Naive thymus-derived CD8-positive, alpha-beta T cell (primary cell): ENCODE measurements at regions not wholly inside any gene's neighbourhood (a gene's known extent, or its start where the extent isn't known, plus 50 kb on each side); places are given as distances from the start of the nearest gene placed in this dataset.
"Not testable (repeated sequence)": the region's sequence is repeated elsewhere in the genome, so short reads cannot be mapped to it uniquely, and the experiment has no call there.

ENCODE experiments used
- ATAC-seq, 2 donors: fragments of 150-1000 bp; cut with Tn5 transposase in 1 of 2; sonication (Bioruptor Pico), chemical (Tn5 transposase) in 1 of 2; 1 replicate in 1 of 2; 2 replicates in 1 of 2; pipeline ENCODE4 v1.10.0; 2021; ENCODE audit warnings: mild to moderate bottlenecking in 2 of 2, moderate library complexity in 2 of 2
- POLR2A ChIA-PET: fragments of 350-600 bp; sonication (Branson Sonifier 250); formaldehyde crosslinking; loops from one replicate; lab custom pipeline; 2021; ENCODE audit warnings: antibody characterized with exemption; lab: Charles Lee
- DNase-seq, 10 donors: peaks; one replicate each; pipeline versions ENCODE4 v3.0.0 to v3.0.0-alpha.2; 2020 to 2022
- H3K27ac Mint-ChIP-seq, 10 donors: one replicate each; pipeline ENCODE4 v1.8.0; 2020 to 2022; ENCODE audit warnings: mild to moderate bottlenecking in 10 of 10, mixed read lengths in 10 of 10, moderate library complexity in 4 of 10, inconsistent platforms in 1 of 10
- H3K27me3 Mint-ChIP-seq, 5 donors: one replicate each; pipeline ENCODE4 v1.8.0; 2021 to 2022; ENCODE audit warnings: mixed read lengths in 5 of 5
- H3K36me3 Mint-ChIP-seq, 3 donors: one replicate each; pipeline ENCODE4 v1.8.0; 2020 to 2022; ENCODE audit warnings: mixed read lengths in 3 of 3, mild to moderate bottlenecking in 2 of 3, inconsistent platforms in 1 of 3
- H3K4me1 Mint-ChIP-seq, 4 donors: one replicate each; pipeline ENCODE4 v1.8.0; 2021 to 2022; ENCODE audit warnings: mixed read lengths in 4 of 4
- H3K4me3 Mint-ChIP-seq, 10 donors: one replicate each; pipeline ENCODE4 v1.8.0; 2020 to 2022; ENCODE audit warnings: mild to moderate bottlenecking in 10 of 10, mixed read lengths in 10 of 10, moderate library complexity in 6 of 10, inconsistent platforms in 1 of 10
- H3K9me3 Mint-ChIP-seq, 9 donors: one replicate each; pipeline ENCODE4 v1.8.0; 2020 to 2022; ENCODE audit warnings: mixed read lengths in 9 of 9, mild to moderate bottlenecking in 3 of 9, inconsistent platforms in 1 of 9, moderate library complexity in 1 of 9

DNA sequence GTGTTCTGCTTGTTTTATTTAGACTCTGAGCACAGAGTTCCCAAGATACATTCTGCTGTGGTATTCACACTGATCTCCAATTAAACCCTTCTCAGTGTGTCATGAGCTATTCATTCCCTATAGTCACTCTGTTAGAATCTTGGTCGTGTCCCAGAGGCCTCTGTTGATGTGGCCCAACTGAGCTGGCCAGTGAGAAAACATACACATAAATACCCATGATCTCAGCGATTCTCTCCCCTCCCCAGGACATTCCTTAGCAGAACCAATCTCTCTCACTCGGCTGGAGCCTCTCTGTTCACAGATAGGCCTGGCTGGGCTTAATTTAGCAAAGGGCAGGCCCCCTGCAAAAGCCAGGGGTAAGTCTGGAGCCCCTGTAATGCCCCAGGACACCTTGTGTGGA is 109.6 kb upstream of the NBPF9 start:
- H3K9me3 Mint-ChIP-seq, H3K36me3 Mint-ChIP-seq, H3K4me1 Mint-ChIP-seq, H3K27me3 Mint-ChIP-seq, POLR2A ChIA-PET, DNase-seq, ATAC-seq, H3K4me3 Mint-ChIP-seq, H3K27ac Mint-ChIP-seq: not testable (repeated sequence)

- H3K4me1 Mint-ChIP-seq, H3K36me3 Mint-ChIP-seq, ATAC-seq, H3K4me3 Mint-ChIP-seq, H3K27me3 Mint-ChIP-seq, H3K9me3 Mint-ChIP-seq, POLR2A ChIA-PET, H3K27ac Mint-ChIP-seq, DNase-seq: not testable (repeated sequence)
Measured at GRCh38 chr1:149213673-149214072, 110.3 kb upstream of the NBPF9 start.

GRCh38 chr1:149218080-149218988 is 115.0 kb upstream of the NBPF9 start:
- peak in 1 of 2 donors; percentile 41 for ATAC-seq
- DNase-seq, H3K36me3 Mint-ChIP-seq, POLR2A ChIA-PET, H3K9me3 Mint-ChIP-seq, H3K4me1 Mint-ChIP-seq, H3K27ac Mint-ChIP-seq, H3K4me3 Mint-ChIP-seq, H3K27me3 Mint-ChIP-seq: not testable (repeated sequence)

DNA sequence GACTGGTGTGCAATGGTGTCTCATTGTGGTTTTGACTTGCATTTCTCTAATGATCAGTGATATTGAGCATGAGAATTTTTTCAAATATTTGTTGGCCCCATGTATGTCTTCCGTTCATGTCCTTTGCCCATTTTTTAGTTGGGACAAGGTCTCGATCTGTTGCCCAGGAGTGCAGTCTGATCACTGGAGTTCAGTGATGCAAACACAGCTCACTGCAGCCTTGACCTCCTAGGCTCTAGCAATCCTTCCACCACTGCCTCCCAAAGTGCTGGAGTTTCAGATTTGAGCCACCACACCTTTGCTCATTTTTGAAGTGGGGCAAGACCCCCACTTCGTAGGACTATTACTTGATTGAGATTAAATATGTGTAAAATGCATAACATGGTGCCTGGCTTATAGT is 116.2 kb upstream of the NBPF9 start:
- H3K4me3 Mint-ChIP-seq, H3K9me3 Mint-ChIP-seq, H3K27ac Mint-ChIP-seq, DNase-seq, H3K36me3 Mint-ChIP-seq, ATAC-seq, POLR2A ChIA-PET, H3K27me3 Mint-ChIP-seq, H3K4me1 Mint-ChIP-seq: not testable (repeated sequence)

DNA sequence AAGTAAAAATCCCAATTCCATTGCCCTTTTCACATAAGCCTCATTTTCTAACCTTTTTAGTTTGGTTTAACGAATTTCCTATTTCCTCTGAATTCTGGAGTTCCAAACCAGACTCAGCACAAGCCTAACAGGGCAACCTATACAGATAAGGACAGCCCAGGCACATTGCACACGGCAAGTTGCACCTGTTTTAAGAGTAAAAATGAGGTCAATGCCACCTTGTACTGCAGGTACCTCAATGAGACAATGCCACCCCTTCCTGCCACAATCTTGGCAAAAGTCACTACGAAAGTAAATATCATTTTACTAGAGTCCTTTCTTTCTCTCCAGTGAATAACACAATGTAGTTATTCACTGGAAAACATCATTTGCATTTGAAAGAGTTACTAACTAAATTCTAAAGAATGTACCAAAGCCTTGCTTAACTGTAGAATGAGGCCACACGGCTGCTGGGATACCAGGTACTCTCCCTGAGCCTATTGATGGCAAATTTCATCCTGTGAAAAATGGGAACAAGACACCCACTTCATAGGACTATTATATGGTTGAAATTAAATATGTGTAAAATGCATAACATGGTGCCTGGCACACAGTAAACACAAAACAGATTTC is 117.2 kb upstream of the NBPF9 start:
- H3K36me3 Mint-ChIP-seq, DNase-seq, H3K27me3 Mint-ChIP-seq, H3K9me3 Mint-ChIP-seq, POLR2A ChIA-PET, H3K4me3 Mint-ChIP-seq, ATAC-seq, H3K4me1 Mint-ChIP-seq, H3K27ac Mint-ChIP-seq: not testable (repeated sequence)

- H3K36me3 Mint-ChIP-seq, POLR2A ChIA-PET, H3K27me3 Mint-ChIP-seq, H3K9me3 Mint-ChIP-seq, H3K4me1 Mint-ChIP-seq: not testable (repeated sequence)
- H3K27ac Mint-ChIP-seq = peak overlapping the region in 2 of 10 donors; percentile 40 to 58
- peak overlapping the region in 1 of 10 donors; percentile 27 for H3K4me3 Mint-ChIP-seq
- ATAC-seq (peak; percentile 9 to 32), DNase-seq (peak in 1 of 10 donors; percentile 6)
Measured at GRCh38 chr1:149227933-149228665, 124.7 kb upstream of the NBPF9 start.

GRCh38 chr1:149228672-149229585 is 125.6 kb upstream of the NBPF9 start:
- H3K4me1 Mint-ChIP-seq, H3K4me3 Mint-ChIP-seq, DNase-seq, H3K27me3 Mint-ChIP-seq, POLR2A ChIA-PET, H3K36me3 Mint-ChIP-seq, H3K9me3 Mint-ChIP-seq, H3K27ac Mint-ChIP-seq: not testable (repeated sequence)
- ATAC-seq = peak; percentile 73 to 76

GRCh38 chr1:149229813-149230212 is 126.5 kb upstream of the NBPF9 start:
- POLR2A ChIA-PET, H3K4me1 Mint-ChIP-seq, H3K9me3 Mint-ChIP-seq, H3K27me3 Mint-ChIP-seq, H3K36me3 Mint-ChIP-seq, H3K27ac Mint-ChIP-seq, H3K4me3 Mint-ChIP-seq: not testable (repeated sequence)
- ATAC-seq = peak; percentile 83 to 84
- DNase-seq = peak in 1 of 10 donors; percentile 18

DNA sequence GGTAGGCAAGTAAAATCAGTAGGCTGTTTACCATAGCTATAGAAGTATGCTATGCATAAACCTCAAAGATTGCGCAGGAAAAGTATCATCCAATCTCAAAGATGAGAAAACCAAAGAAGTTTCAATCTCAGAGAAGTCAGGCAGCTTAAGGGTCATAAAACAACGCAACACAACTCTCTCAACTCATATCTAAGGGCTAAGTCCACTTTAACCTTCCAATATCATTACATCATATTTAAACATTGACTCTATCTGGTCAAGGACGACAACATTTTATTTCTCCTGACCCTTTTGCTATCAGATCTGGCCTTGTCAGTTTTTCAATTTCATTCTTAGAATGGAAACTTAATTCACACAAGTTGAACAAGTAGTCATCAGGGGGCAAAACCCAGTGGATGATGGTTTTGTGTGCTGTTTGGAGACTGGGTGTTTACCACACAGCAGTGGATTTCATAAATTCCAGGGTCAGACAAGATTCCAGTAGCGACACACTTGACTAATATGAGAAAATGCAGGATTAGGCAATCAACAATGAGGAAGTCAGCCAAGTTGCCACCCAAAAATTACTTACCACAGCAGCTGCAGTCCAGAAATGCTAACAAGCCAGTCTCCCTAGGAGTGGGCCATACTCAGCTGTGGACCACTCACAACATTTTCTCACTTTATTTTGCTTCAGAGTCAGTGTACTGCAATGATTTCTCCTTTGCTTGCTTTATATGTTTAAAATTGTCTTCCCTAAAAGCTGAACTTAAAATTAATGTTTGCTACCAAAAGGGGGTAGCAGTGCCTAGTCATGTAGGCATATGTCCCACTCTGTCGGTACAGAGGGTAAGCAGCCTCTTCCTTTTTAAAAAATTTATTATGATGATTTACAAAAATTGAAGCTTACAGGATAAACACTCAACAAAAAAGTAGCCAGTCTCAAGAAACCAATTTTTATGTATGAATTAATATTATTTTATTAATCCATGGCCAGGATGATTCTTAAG is 131.9 kb upstream of the NBPF9 start:
- DNase-seq, H3K9me3 Mint-ChIP-seq, H3K4me3 Mint-ChIP-seq, H3K4me1 Mint-ChIP-seq, POLR2A ChIA-PET, H3K27ac Mint-ChIP-seq, H3K27me3 Mint-ChIP-seq, H3K36me3 Mint-ChIP-seq: not testable (repeated sequence)
- peak in 1 of 2 donors; percentile 50 for ATAC-seq

GRCh38 chr1:149237515-149237914 is 134.2 kb upstream of the NBPF9 start:
- H3K27ac Mint-ChIP-seq, H3K27me3 Mint-ChIP-seq, H3K9me3 Mint-ChIP-seq, H3K4me3 Mint-ChIP-seq, DNase-seq, H3K4me1 Mint-ChIP-seq, POLR2A ChIA-PET, H3K36me3 Mint-ChIP-seq: not testable (repeated sequence)
- ATAC-seq = peak in 1 of 2 donors; percentile 25

GRCh38 chr1:149239897-149240508 is 136.7 kb upstream of the NBPF9 start:
- H3K36me3 Mint-ChIP-seq, ATAC-seq, POLR2A ChIA-PET, H3K9me3 Mint-ChIP-seq, DNase-seq, H3K27ac Mint-ChIP-seq, H3K4me3 Mint-ChIP-seq, H3K27me3 Mint-ChIP-seq, H3K4me1 Mint-ChIP-seq: not testable (repeated sequence)
